Activated naive CD8-positive, alpha-beta T cell treated with anti-CD3 and anti-CD28 coated beads, Interleukin-2, amount 50 U/mL, for 16 hours (primary cell): ENCODE measurements at regions not wholly inside any gene's neighbourhood (a gene's known extent, or its start where the extent isn't known, plus 50 kb on each side); places are given as distances from the start of the nearest gene placed in this dataset.

Experiments used
- DNase-seq: peaks from one replicate; pipeline ENCODE4 v3.0.0-alpha.2; 2020; ENCODE audit warnings: low read depth, low spot score

DNA sequence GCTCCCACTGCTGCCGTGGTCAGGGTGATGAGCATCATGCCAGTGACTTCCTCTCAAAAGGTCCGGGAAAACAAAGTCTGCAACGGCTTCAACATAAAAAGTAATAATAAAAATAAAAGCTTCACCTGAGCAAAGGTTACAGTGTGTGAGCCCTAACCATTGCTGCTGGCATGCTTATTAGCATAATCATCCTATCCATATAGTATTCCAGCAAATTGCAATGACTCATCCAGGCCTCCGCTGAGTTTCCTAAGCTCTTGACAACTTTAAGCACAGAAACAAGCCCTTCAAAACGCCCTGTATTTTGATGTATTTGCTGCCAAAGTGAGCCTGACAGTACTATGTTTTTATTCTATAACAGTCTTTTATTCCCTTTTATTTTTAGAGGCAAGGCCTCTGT is 100.5 kb downstream of the AASDH start:
- no peak for DNase-seq

DNA sequence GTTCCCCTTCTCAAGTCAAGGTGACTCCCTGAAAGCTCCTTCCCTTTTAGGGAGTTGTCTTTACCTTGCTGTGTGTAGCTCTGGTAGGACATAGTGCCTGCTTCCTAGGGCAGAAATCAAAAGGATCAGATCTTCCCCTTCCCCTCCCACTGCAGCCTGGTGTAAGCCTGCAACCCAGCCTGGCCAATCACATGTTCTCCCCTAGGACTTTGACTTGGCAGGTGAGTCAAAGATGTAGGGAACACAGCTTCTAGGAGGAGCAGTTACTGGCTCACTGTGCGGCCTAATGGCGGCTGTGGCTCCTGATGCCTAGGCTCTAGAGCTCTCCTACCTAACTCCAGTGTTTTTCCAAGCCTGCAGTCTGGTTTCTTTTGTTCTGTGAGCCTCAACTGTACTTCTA is 103.9 kb downstream of the AASDH start:
- DNase-seq: no peak

DNA sequence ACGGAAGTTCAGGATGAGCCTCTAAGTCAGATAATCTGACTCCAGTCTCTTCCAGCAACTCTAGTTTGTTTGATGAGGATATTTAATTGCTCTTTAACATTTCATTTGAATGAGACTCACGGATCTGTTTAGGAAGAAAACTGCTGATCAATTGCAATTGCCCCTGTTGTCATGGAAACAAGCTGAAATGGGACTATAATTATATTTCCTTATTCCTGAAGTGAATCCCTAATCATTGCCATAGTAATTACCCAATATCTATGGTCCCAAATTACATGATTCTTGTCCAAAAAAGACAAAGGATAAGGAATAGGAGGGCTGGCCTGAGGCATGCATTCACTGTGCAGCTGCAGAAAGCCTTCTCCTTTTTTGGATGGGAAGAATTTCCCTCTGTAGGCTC is 105.3 kb downstream of the AASDH start:
- DNase-seq: no peak

DNA sequence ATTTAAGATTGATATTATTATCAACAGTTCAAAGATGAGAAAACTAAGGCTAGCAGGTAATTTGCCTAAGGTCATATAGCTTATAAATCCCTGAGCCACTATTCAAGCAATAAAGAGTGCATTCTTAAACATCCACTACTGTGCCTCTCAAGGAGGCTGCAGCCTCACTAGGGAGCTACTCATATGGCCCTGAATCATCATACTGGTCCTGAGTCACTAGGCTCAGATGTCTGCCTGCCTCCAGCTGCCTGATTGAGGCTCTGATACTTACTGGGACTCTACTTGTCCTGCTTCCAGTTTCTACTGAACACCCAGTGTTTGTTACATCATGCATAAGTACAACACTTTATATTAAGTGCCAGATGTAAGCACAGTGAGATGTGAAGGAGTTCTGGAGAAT is 110.7 kb downstream of the AASDH start:
- DNase-seq: no peak

DNA sequence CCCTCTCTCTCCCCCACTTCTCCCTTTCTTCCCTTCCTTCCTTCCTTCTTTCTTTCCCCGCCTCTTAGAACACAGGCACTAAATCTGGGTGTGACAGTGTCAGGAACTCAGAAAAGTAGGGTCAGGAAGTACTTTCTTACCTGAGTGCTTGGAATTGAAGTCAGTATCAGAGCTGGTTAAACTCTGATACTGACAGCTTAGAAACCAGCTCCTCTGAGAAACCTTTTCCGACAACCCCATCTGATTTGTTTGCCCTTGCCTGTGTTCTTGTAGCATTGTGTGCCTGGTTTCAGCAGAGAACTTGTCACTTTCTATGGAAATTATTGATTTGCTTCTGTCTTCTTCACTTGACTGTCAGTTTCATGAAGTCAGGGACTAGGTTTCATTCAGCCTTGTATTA is 113.9 kb downstream of the AASDH start:
- DNase-seq: no peak

DNA sequence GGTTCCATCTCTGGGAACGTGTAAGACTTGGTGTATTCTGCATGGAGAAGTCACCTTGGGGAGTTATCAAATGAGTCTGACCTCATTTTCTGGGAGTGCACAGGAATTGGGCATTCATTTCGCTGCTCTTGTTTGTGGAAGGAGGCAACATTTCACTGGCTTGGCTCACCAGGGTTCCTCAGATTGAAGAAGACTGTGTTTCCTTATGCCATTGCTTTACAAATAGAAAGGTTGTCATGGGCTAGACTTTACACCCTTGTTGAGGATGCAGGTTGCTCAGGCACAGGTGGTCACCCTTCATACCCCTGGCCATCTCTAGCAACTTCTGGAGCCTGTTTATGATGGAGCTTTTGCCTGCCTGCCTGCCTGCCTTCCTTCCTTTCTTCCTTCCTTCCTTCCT is 114.4 kb downstream of the AASDH start:
- no peak for DNase-seq

DNA sequence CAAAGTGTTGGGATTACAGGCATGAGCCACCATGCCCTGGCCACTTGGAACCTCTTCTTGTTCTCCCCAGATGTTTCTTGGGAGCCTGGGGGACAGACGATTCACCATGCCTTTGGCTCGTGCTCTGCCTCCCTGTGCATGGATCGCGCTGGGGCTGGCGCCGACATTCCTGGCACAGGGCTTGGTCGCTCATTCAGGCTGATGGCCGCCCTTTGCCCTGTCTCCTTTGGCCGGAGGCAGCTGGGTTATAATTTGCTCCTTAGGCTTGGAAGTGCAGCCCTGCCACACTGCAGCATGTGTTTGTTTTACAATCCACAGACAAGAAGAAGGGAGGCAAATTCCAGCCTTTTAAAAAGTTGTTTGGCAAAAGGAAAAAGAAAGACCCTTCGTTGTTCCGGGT is 115.3 kb downstream of the AASDH start:
- DNase-seq: no peak

DNA sequence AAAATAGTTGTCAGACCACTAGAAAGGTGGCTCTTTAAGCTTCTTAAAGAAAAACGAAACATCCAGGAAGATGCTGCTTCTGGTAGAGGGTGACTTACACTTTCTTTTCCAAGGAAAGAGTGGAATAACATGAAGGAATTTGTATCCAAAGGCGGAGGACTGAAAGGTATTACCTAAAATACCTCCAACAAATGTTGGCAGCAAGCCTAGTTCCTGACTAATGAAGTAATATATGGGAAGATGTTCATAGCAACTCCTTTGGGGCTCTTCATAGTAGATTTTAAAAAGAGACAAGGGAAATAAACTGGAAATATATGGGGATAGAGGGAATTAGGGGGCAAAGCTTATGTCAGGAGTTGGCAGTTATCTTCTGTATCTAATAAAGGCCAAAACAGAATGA is 116.2 kb downstream of the AASDH start:
- no peak for DNase-seq

DNA sequence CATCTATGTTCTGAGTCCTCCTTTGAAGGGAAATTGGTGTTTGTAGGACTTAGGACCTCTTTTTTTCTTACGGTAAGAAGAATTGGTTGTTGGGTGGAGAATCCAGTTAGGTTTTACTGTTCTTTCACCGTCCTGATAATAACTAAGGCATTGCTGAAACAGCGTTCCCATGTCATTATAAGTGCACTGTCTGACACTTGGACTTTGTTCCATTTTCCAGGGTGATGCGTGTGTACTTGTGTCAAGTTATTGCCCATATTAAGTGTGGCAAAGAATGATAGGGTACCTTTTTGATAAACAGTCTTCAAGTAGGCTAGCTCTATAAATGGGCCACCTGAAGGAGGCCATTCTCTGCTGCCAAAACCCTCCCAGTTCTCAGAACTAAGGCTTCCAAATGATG is 119.7 kb downstream of the AASDH start:
- no peak for DNase-seq

DNA sequence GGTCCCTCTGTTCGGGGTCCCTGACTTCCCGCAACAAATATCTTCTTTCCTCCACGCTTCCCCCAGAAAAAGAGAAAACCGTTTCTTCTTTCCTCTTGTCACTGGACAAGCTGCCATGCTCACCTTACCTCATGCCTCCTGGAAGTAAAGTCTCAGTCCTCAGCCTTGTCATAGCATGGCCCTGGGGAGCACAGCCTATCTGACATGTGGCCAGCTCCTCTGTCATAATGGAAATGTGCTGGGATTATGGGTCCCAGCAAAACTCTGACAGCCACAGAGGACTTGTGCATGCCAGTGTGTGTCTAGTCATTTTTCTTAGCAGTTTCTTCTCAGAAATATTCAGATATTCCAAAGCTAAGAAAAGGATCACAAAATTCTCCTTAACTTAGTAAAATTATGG is 122.4 kb downstream of the AASDH start:
- no peak for DNase-seq

DNA sequence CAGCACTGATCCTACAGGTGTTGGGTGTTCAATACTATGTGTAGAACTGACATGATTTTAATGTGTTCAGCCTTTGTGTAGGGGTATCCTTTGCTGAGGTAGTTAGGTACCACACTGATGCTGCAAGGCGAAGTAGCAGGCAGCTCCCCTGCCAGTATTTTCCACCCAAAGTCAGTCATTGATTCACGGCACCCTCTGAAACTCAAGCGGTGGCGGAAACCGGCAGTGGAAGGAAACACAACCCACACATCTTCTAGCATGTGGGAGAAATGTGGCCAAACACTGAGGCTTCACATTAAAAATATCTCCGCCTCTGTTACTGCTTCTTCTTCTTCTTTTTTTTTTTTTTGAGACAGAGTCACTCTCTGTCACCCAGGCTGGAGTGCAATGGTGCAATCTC is 126.3 kb downstream of the AASDH start:
- DNase-seq: peak; percentile 21

DNA sequence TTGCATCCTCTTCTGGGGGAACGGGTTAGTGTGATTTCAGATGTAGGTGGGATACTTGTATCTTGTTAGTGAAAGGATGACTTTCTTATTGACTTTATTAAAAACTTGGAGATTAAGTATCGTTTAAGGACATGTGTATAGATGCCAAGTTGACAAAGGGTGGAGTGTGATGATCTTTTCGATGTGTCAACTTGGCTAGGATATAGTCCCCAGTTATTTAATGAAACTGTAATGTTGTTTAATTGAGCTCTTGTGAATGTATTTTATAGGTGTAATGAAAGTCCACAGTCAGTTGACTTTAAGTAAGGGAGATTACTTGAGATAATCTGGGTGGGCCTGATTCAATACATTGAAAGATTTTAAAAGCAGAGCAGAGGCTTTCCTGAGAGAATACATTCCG is 127.0 kb downstream of the AASDH start:
- DNase-seq: no peak

DNA sequence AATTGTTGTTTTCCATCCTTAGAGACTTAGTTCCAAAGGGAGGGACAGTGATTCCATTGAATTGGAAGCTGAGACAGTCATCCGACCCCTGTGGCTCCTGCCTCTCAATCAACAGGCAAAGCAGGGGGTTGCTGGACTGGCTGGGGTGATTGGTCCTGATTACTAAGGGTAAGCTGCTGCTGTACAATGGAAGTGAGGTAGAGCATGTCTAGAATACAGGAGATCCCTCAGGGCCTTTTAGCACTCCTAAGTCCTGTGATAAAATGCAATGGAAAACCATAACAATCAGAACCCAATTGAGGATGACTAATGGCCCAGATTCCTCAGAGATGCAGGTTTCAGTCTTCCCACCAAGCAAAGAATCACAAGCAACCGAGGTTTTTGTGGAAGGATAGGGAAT is 127.6 kb downstream of the AASDH start:
- no peak for DNase-seq

DNA sequence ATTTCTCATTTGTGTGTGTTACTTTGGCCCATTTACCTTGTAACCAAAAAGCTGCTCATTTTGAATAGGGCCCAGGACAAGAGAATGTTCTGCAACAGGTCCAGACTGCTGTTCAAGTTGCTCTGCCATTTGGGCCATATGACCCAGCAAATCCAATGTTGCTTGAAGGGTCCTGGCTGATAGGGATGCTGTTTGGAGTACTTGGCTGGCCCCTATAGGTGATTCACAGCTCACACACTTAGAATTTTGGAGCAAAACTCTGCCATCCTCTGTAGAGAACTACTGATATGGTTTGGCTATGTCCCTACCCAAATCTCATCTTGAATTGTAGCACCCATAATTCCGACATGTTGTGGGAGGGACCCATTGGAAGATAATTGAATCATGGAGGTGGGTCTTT is 131.5 kb downstream of the AASDH start:
- DNase-seq: no peak

DNA sequence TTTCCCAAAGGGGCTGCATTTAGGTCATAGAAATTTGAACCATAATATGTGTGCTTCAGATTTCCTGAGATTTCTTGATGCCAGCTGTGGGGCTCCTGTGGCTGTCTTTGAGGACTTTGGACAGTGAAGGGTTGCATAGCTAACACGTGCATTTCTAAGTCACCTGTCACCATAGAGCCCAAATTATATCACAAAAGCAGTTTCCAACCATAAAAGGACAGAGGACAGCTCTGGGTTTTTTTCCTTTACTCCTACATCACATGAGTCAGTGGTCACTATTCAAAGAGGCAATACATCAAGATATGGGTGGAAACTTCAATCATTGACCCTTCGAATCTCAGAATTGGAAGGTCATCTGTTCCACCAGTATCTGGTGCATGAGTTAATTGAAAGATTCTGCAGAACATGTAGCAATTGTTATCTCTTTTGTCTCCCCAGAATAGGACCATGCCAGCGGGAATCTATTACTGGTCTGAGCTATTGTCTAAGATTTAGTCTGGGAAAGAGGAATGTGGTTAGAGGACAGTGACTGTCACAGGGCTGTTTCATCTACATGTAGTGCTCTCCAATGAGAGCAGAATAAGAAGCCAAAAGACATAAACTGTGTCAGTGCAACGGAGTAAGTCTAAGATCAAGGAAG is 133.5 kb downstream of the AASDH start:
- DNase-seq: no peak

DNA sequence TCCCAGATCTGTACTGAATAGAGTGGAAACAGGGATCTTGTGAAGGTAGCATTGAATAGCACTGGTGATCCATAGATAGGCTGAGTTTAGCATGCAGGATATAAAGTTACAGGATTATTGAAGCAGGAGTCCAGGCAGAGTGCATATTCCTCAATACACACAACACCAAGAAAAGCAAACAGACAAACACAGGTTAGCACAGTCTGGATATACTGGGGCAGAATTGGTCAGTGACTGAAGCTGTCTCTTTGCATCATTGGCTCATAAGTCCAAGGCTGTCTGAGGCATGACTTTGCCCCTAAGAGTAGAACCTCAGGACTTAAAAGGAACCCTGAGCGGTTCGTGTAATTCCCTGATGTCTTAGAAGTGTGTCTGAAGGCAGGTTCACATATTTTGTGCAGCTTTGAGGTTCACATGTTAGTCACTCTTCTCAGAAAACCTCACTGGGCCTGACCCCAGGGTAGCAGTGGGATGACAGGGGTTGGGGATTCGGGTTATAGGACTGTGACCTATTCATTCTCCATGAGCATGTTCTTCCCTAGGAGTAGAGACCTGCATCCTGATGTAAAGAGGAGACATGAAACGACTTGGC is 134.6 kb downstream of the AASDH start:
- DNase-seq: no peak

DNA sequence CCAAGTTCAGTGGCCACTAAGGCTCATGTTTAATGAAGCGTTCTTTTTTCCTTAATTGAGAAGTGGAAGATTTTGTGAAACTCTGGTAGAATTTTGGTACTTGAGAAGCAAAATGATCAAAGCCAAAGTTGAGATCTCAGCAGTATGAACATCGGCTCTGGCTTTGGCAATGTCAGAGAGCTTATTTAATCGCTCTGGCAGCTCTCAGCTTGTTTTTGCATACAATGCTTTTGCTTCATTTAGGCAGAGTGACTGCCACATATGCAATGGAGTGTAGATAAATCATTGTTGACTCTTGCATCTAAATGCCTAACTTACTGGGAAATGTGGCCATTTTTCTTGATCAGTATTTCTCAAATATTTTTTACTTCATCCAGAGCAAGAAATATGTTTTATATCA is 135.7 kb downstream of the AASDH start:
- no peak for DNase-seq

DNA sequence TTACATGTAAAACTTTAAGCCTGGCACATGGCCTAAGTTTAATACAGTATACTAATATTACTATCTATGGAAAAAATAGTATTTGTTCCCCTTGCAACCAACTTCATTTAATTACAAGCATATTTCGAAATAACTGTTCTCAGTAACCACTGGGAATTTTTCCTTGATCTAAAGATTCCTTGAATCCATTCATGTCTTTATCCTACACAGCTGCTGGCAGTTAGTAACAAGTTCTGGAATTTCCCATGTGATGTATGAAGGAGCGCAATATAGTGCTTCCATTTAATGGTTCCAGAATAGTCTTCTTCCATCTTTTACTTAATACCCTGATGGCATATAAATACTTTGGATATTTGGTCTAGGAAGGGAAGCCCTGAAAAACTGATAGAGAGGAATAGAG is 136.5 kb downstream of the AASDH start:
- no peak for DNase-seq

DNA sequence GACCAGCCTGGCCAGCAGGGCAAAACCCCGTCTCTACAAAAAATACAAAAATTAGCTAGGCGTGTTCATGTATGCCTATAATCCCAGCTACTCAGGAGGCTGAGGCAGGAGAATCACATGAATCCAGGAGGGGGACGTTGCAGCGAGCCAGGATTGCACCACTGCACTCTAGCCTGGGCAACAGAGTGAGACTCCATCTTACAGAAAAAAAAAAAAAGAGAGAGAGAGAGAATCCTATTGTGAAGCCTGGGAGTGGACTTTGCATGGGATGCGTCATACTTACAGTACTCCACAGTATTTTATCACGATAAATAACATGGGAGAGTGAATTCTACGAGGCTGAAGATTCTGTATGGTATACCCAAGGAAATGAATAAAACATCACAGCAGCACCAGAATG is 139.6 kb downstream of the AASDH start:
- no peak for DNase-seq

DNA sequence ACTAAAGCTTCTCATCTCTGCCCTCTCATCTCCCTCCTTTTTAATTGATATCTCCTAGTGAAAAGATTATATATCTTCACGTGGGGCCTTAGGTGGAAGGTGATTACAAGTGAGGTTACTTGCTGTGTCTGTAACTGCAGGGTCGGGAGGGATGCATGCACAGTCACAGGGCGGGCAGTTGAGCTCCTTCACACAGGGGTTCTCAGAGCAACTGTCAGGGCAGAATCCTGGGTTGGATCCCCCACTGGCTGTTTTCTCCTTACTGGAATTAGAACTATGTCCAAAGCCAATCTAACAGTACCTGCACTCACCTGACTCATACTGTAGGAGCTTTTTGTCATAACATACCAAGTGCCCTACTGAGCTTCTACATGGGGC is 141.1 kb downstream of the AASDH start:
- no peak for DNase-seq

DNA sequence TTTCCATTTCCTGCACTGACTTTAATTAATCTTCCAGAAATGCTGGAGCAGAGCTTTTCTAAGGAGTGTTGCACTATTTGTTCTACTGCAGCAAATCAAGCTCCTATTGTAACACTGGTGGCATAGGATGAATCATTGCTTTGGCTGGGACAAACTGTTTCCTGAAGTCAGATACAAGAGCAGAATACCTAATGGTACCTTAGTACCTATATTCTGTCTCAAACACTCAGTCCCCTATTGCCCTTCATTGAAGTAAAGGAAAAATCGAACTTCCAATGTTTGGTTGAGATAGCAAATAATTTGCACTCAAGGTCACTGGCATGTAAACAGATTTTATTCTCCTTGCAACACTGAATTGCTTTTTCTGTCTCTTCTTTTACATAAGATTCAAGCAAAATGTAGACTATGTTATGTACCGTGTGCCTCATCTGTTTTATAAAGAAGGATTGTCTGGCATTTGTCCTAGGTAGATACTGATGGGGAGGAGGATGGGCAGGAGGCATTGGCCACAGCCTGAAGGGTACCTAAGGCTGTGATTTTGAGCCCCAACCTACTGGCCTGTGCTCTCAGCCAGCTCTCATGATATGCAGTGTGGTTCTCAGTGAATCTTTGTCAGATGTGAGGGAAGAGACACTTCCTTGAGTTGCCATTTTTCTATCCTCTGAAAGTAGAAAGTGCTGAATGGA is 141.6 kb downstream of the AASDH start:
- no peak for DNase-seq

DNA sequence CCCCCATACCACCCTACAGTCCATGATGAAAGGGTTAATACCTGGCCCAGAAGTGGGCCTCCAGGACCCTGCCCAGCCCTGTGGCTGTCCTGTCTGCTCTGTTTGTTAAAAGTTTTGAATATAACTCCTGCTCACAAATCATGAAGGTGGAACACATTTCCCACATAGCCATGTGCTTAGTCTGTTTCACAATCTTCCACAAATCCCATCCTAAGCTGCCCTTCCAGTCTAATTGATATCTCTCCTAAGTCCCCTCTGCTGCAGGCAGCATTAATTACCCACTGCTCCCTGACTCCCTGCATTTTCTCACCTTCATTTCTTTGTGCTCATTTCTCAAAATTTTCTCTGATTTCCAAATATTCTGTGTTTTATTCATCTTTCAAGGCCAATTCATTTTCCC is 142.6 kb downstream of the AASDH start:
- no peak for DNase-seq

DNA sequence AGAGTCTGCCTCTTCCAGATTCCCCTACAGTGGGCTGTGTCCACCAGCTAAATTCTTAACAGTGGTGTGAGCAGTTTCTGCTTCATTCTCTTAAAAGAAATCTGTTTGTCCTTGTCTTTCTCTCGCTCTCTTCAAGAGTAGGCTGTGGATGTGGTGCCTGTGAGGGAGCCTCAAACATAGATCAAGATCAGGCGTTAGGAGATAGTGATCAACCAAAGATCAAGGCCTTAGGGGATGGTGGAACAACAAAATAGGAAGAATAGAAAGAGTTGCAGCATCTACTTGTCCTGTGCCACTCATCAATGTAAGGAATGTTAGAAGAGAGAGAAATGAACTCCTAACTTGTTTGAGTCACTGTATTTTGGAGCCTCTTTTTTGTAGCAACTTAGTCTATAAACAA is 144.2 kb downstream of the AASDH start:
- DNase-seq: no peak

DNA sequence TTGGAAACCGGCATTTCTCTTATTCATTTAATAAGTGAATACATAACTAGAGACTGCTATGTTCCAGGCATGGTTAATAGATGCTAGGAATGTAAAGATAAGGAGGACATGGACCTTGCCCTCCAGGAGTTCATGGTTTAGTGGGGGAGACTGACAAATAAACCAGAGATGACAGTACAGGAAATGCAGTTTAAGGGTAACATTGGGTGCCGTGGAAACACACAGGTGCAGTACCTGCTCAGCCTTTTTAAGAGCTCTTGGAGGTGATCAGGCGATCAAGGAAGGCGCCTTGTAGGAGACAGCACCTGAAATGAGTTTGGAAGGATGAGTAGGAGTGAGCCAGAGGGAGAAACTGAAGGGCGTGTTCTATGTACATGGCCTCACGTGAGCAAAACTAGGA is 145.8 kb downstream of the AASDH start:
- DNase-seq: no peak
